H1 (cell line): ENCODE measurements at regions not wholly inside any gene's neighbourhood (a gene's known extent, or its start where the extent isn't known, plus 50 kb on each side); places are given as distances from the start of the nearest gene placed in this dataset.

Experiments
- EP300 ChIP-seq, 2 experiments: IDR thresholded peaks; 1 replicate in 1 of 2; 2 replicates in 1 of 2; pipeline ENCODE4 v1.6.1; 2011 to 2012; ENCODE audit warnings: low read depth in 2 of 2, low read length in 2 of 2, mild to moderate bottlenecking in 2 of 2, borderline replicate concordance in 1 of 2, inconsistent platforms in 1 of 2, moderate library complexity in 1 of 2
- JUND ChIP-seq: IDR thresholded peaks from 2 replicates; pipeline ENCODE4 v1.6.1; 2011; ENCODE audit warnings: mild to moderate bottlenecking, improper control_type of control experiment, low read length
- KDM4A ChIP-seq: IDR thresholded peaks from one replicate; pipeline ENCODE4 v1.7.1; 2012; ENCODE audit warnings: low read depth, mild to moderate bottlenecking, moderate library complexity, low read length, inconsistent platforms; ENCODE audit not compliant: severe bottlenecking
- RBBP5 ChIP-seq: IDR thresholded peaks from 2 replicates; pipeline ENCODE4 v1.7.1; 2012; ENCODE audit warnings: low read depth, mild to moderate bottlenecking, inconsistent platforms, low read length, moderate library complexity, borderline replicate concordance
- RNF2 ChIP-seq: fragments of 200-900, 300-1000 bp; sonication (generic); IDR thresholded peaks from 2 replicates; pipeline ENCODE4 v1.7.1; 2016; ENCODE audit warnings: borderline replicate concordance, low read depth, mild to moderate bottlenecking, antibody characterized with exemption, low read length; ENCODE audit not compliant: poor library complexity, severe bottlenecking; ENCODE audit errors: missing control alignments
- TF ChIP-seq, protein P1 (sequence below): IDR thresholded peaks from 2 replicates; pipeline ENCODE4 v1.6.1; 2011; ENCODE audit warnings: low read depth, mild to moderate bottlenecking, low read length; ENCODE audit not compliant: insufficient read depth

- no peak for TF ChIP-seq RBBP5
- TF ChIP-seq RNF2: no peak
- TF ChIP-seq EP300 (IDR thresholded peaks at IDR 0.05; ENCODE audit: borderline replicate concordance in 1 of 2, low read depth in 2 of 2, low read length in 2 of 2): no peak
- TF ChIP-seq, protein P1, sequence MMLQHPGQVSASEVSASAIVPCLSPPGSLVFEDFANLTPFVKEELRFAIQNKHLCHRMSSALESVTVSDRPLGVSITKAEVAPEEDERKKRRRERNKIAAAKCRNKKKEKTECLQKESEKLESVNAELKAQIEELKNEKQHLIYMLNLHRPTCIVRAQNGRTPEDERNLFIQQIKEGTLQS: no peak
- TF ChIP-seq KDM4A: no peak
- TF ChIP-seq JUND: no peak
These were observed 341.3 kb downstream of the TEX29 start (continued) for GRCh38 chr13:111661776-111662175.
